GM21526 (cell line): ENCODE measurements at regions not wholly inside any gene's neighbourhood (a gene's known extent, or its start where the extent isn't known, plus 50 kb on each side); places are given as distances from the start of the nearest gene placed in this dataset.

Source experiments
- ATAC-seq: cut with Tn5 transposase; IDR thresholded peaks from one replicate; pipeline ENCODE4 v1.9.1; 2021; ENCODE audit warnings: moderate library complexity; ENCODE audit not compliant: unreplicated experiment, low FRiP score

DNA sequence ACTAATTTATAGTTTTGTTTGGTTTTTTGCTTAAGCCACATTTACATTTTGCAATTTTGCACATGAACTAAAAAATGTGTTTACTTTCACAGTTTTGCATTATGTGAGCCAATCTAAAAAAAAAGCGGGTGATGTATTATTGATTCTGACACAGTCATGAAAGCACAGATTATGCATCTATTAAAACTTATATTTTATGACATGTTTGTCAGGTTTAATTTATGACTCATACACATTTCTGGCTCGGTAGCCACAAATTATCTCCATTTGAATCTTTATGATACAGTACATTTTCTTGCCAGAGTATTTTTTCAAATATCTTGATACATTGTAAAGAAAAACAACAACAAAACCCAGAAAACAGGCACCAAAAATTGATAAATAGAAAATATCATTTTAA, 280.4 kb upstream of the GRIP1 start:
- ATAC-seq = no peak

DNA sequence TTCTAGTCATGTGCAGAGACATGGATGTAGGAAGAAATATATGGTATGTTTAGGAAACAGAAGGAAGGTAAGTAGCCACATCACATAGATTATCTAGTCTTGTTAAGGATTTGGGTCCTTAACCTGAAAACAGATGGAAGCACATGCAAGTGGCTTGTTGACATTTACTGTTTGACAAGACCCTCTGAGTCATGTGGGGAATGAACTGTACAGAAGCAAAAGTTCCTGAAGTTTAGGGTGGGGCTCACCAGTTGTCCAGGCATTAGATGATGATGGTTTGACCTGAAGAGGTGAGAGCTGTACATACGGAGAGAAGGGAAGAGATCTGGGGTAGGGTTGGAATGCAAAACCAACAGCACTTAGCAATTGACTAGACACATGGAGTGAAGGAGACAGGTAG, 281.1 kb upstream of the GRIP1 start:
- ATAC-seq = no peak

DNA sequence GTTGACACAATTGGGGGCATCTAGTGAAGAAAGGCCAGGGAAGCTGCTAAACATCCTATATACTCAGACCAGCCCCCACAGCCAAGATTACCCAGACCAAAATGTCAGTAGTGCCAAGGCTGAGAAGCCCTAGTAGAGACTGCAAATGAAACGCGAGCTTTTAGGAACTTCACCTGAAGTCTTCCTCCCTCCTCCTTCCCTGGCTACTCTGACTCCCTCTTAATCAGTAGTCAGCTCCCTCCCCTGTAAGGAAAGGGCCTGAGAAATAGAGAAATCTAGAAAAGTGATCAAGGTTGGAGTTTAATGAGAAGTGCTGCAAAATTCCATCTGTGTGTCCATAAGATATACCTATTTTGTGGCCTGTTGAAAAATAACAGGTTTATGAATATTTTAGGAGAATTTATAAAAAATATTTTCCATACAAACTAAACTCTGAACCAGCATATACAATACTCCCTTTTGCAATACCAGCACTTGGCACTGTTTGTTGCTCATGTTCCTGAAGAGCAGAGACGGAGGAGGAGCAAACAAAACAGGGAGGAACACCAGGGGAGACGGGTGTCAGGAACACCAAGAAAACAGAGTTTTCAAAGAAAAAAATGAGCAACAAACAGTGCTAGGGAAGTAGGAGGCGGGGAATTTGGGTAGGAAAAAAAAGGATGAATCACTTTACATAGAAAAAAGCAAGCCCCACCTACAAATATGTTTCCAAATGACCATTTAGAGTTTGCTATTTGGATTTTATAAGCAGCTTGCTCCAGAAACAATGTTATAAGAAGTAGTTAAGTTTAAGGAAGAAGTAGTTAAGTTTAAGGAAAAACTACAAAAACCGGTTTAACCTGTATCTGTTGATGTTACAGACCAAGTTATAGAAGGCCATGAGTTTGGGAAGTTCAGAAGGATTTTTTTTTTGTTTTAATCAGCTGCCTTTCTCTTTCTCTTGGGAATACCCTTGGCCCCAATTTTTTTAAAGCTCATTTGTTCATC, 282.1 kb upstream of the GRIP1 start:
- no peak for ATAC-seq

DNA sequence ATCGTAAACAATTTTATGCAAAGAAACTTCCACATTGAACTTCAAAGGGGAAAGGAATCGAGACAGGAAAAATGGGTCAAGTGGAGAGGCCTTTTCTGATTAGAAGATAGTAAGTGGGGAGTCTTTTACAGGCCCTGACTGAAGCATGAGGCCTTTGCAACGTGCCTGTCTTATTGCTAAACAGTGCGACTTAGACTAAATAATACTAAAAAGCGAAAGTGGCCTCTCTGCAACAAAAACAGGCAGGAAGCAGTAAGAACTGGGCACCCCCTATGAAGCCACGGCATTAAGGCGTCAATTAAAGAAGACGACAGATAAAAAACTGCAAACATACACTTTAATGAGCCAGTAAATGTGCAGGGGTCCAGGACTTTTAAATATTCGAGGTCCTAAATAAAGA, 283.4 kb upstream of the GRIP1 start:
- ATAC-seq = no peak

DNA sequence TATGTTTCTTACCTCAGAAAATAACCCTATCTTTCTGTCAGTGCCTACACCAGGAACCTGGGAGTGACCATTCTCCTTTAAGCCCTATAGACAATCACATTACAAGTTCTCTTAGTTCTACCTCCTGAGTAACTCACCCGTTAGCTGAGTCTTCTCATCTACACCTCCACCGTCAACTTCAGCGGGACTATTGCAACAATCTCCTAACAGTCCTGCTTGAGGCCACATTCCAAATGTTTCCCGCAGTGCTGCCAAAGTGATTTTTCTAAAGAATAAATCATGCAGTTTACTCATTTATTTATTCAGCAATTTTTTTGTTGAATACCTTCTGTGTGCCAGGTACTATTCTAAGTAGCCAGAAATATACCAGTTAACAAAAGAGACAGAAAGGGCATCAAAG, 285.0 kb upstream of the GRIP1 start:
- no peak for ATAC-seq

DNA sequence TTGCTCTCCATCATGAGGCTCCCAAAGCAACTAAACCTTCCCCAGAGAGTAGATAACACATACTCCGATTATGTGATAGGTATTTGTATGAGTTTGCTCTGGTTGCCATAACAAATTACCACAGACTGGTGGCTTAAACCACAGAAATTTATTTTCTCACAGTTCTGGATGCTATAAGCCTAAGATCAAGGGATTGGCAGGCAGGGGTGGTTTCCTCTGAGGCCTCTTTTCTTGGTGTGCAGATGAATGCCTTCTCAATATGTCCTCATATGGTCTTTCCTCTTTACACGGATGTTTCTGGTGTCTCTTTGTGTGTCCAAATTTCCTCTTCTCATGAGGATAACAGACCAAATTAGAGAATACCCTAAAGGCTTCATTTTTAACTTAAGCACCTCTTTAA, 285.8 kb upstream of the GRIP1 start:
- no peak for ATAC-seq

DNA sequence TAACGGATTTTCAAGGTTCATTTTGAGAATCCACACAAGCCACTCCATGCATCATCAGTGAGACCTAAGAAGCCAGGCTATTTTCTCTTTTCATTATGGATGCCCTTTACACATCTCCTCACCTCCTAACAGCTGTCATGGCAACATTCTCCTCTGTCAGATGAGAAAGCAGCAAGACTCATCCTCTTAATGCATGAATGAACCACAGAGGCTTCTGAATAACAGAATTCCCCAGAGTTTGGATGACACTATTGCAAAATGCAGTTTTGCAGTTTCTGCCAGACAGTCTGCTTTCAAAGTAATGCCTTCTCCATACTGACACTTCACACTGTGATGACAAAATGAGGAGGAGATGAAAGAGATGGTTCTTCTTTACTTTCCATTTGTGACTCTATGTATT, 286.7 kb upstream of the GRIP1 start:
- no peak for ATAC-seq

DNA sequence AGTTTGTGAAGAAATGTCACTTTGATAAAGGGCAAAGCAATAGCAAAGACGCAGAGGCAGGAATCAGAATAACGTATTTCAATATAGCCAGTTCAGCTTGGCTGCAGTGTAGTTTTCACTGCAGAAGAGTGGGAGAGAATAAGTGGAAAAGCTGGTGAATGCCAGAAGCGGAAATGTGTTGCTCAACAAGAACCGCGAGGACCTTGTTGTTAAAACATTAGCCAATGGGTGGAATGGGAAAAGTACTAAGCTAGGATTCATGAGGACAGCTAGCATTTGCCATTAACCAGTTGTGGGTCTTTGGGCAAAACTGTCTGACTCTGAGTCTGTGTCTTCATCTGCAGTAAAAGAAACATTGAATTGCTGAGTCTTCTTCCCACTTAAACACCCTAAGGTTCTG, 292.9 kb upstream of the GRIP1 start:
- ATAC-seq = no peak

DNA sequence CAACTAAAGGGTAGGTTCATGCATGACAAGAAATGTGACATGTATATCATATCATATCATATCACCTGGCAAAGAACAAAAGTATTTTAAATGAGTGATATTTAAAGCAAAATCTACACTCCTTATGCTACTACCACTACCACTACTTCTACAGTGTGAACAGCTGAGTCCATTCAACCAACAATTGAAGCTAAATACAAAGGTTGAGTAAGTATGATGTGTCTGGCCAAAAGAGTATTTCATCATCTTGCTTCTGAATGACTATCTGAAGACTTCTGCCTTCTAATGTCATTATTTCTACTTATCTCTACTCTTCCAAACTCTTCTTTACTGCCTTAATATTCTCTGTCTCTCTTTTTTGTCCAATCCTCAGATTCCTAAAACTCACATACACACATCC, 292.6 kb upstream of the CAND1 start:
- ATAC-seq = no peak

DNA sequence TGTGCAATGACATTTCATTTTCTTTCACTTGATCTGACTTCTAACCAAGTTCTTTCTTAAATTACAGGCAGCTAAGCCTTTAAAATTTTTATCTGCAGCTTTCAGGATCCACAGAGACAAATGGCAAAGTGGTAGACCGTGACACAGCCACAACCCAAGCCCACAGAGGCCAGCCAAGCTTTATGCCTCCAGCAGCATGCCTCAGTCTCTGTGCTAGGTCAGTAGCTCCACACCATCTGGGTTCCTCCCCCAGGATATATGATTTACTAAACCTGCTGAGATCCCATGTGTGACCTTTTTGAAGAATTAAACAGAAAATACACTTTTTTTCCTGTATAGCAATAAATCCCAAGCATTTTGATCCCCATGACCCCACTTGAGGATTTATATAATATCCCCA, 290.4 kb upstream of the CAND1 start:
- no peak for ATAC-seq

DNA sequence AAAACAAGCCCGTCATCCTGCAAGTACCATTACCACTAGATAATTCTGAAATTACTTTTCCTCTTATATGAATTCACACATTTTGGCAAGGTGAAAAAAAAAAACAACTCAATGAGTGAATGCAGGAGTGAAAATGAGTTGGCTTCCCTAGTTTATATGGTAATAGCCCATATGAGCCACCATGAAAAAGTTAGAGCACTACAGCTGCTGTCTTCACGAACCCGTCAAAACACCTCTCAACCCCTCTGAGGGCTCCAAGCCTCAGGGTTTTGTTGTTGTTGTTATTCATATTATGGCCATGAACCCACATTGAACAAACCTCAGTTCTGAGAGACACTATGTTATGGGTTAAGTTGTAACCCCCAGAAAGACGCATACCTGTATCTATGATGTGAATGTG, 289.9 kb upstream of the CAND1 start:
- no peak for ATAC-seq

DNA sequence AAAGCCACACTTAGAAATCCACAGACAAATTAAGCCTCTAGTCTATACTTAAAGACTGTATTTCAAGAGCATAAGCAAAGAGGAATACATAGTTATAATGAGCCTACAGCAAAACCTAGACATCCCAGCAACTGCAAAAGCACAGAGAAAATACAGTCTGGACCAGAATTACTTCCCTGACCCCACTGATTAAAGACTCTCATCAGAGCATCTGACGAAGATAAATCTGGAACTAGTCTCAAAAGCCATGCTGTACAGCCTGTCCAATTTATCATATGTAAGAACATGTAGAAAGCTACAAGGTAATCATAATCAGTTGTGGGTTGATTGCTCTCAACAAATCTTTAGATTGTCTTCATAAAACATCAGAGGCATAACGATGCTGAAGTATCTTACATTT, 285.1 kb upstream of the CAND1 start:
- no peak for ATAC-seq

DNA sequence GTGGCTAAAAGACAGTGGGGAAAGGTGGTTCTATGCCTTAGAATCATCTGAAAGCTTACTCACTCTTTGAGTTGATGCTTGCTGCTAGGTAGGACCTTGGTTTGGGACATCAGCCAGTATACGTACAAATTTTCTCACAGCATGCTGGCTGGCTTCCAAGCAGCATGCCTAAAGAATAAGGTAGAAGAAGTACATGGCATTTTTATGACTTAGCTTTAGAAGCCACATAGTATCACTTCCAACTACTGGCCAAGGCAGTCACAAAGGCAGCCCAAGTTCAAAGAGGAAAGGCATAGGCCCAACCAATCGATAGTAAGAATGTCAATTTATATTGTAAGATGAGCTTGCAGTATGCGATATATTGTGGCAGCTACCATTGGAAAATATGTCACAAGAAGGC, 284.2 kb upstream of the CAND1 start:
- ATAC-seq = no peak

DNA sequence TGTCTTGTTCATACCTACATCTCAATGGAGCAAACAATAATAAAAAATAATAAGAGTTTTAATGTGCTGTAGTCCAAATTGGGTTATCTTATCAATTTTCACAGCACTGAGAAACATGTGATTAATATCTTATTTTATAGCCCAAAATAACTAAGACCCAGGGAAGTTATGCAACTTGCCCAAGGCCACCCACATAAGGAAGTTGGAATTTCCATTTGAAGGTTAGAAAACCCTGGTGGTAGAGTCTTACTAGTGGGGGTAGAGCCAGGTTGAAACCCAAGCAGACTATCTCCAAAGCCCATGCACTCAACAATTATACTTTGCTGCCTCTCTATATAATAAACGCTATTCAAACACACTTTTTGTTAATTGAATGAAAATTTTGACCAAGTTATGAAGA, 270.0 kb upstream of the CAND1 start:
- no peak for ATAC-seq

DNA sequence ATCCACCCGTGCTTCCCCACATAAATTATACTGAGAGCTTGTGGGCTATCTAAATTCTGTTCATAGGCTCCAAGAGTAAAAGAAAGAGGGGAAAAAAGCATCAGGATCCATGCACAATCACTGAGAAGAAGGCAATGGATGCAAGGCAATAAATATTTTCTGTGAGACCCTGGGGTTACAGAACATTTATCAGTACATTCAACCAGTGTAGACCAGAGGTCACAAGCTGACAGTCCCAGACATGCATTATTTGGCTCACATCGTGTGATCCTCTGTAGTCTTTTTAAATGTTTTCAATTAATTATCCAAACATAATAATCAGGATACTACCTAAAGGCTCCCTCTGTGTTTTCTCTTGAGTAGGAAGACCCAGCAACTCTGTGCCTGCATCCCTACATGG, 267.9 kb upstream of the CAND1 start:
- ATAC-seq = no peak

DNA sequence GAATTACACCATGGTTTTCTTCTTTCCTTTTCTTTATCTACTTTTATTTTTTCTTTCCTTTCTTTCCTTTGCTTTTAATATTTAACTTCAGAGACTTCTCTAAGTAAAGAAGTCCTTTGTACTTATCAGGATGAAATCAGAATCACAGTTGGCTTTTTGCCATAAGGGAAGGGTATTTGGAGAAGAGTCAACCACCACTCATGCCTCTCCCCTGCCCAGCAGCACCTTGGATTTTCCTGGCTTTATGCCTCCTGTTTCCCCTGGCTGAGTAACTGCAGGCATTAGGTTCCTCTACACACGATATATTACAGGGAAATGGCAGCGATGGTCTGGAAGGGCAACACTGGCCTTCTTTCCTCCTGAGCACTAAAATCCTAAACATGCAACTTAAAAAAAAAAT, 266.4 kb upstream of the CAND1 start:
- ATAC-seq = no peak

DNA sequence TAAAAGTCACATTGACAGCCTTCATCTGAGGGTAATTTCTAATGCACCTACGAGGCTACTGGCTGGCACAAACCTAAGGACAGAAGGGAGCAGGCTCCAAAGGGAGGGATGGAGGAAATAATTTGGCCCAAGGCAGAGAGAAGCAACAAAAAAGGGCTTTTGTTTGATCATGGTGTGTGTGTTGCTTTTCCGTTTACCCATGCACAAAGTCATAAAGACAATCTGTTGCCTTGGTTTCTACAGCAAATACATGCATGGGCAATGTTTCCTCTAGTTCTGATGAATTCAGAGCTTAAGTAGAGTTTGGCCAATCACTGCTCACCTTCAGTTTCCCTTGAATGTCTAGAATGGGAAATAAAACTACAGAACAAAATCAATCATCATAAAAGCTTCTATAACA, 262.5 kb upstream of the CAND1 start:
- no peak for ATAC-seq

DNA sequence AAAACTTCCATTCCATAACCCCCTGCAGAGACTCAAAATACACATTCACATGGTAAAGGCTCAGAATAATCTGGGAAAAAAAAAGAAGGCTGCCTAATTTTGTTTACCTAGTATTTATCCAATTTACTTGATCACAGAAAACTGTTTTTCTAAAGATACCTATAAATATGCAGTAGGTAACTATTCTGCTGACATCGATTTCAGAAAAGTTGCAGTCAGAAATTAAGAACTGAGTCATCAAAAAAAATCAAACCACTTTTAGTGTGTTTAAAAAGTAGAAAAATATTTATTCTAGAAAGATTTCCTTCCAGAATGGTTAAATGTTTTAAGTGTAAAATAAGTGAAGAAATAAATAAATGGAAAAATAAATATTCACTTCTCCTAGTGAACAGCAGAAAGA, 254.5 kb upstream of the CAND1 start:
- no peak for ATAC-seq

DNA sequence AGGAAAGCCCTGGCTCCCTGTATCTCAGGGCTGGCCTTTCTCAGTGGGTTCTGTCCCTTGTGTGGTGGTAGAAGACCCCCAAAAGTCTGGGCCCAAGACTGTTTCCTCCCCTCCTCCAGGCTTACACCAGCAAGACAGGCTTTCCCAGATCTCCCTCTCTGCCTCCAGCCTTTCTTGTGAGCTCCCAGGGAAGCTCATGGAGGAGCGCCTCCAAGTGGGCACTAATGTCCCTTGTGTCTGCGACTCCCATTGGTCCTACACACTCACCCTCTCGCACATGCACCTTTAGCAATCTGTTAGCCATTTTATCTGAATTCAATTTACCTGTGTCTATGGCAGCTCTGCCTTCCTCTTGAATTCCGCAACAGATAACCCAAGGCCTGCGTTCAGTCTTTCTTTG, 251.1 kb upstream of the CAND1 start:
- no peak for ATAC-seq

DNA sequence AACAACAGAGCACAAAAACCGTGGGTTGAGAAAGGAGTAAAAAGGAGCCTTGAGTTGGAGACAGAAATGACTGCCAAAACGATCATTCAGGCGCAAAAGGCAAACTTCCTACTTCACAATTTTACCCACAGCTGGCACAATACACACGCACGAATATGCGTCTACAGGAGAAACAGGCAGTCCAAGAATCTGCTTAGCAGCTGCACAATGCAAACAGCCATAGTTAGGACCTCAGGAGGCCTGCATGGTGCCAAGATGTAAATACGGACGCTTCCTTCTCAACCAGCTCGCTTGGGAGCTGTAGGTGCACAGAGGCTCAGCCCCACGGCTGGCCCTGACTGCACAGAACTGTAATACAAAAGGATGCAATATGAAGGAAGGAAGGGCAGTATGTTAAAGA, 250.1 kb upstream of the CAND1 start:
- ATAC-seq = no peak

DNA sequence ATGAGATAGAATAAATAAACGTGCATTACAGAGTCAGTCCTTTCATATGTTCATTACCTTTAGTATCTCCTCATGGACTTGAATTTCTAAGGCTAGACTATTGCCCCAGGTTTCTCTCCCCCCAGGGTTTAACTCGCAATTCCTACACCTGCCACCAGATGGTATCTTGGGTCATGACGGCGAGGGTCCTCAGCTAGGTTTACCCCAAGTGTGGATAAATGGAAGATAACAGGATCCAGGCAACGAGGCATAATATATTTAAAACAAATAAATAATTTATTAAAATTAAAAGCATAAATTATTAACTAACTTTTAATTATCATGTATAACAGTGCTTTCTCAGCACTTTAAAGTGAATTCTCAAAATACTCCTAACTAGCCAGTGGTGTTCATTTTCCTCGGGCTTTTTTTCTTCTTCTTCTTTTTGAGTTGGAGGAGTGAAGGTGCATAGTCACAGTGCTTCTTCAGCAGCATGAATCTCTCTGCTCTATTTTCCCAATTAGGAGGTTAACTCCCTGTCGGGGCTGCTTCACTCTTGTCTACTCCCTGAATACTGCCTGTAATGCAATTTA, 243.5 kb upstream of the CAND1 start:
- ATAC-seq = peak; percentile 89

DNA sequence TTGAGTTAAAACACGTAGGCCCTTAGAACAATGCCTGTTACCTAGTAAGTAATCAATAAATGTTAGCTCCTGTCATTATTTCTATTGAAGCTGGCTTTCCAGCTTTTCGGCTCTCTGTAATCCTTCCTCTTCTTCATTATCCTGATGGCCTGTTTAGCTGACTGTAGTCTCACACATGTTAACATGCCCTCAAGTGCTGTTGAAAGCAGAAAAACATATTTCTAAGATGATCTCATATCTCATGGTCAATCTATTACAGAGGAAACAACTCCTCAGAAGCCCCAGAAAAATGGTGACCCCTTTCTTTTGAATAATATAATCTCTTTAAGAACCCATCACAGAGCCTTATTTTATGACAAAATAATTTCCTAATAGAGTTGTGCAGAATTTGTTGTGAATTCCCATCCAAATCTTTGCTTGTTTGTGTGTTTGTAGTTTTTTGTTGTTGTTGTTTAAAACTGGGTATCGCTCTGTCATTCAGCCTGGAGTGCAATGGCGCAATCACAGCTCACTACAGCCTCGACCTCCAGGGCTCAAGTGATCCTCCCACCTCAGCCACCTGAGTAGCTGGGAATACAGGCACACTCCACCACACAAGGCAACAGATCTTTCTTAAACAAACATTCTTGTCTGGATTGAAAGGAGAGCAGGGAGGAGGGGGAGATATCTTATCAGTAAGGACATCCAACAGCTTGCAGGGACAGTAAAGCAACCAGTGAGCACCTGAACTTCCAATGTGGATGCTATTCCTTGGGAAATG, 242.5 kb upstream of the CAND1 start:
- no peak for ATAC-seq
